Liver (tissue), 3 donors: ENCODE measurements at regions not wholly inside any gene's neighbourhood (a gene's known extent, or its start where the extent isn't known, plus 50 kb on each side); places are given as distances from the start of the nearest gene placed in this dataset.

ENCODE experiments used
- JUND ChIP-seq, 2 donors: IDR thresholded peaks; 2 replicates each; pipeline ENCODE4 v1.6.1; 2016; ENCODE audit warnings: antibody characterized with exemption in 2 of 2
- RAD21 ChIP-seq, 2 donors: IDR thresholded peaks; 2 replicates each; pipeline ENCODE4 v1.6.1; 2016; ENCODE audit warnings: antibody characterized with exemption in 2 of 2, mild to moderate bottlenecking in 2 of 2
- YY1 ChIP-seq: IDR thresholded peaks from 2 replicates; pipeline ENCODE4 v1.6.1; 2016; ENCODE audit warnings: antibody characterized with exemption, mild to moderate bottlenecking
- TF ChIP-seq, protein P1 (sequence below): fragments of 150-350 bp; IDR thresholded peaks from 2 replicates; pipeline ENCODE4 v1.5.1; 2017; ENCODE audit warnings: improper control_type of control experiment, low read depth, low read length; ENCODE audit not compliant: missing input control
- TF ChIP-seq, protein P2 (sequence below): IDR thresholded peaks from 2 replicates; pipeline ENCODE4 v1.6.1; 2016; ENCODE audit warnings: antibody characterized with exemption
- TF ChIP-seq, protein P3 (sequence below): IDR thresholded peaks from 2 replicates; pipeline ENCODE4 v1.6.1; 2016; ENCODE audit warnings: antibody characterized with exemption
- TF ChIP-seq, protein P4 (sequence below): IDR thresholded peaks from 2 replicates; pipeline ENCODE4 v1.6.1; 2016; ENCODE audit warnings: antibody characterized with exemption, mild to moderate bottlenecking
- donor health status: healthy.
- donor health status: healthy.

DNA sequence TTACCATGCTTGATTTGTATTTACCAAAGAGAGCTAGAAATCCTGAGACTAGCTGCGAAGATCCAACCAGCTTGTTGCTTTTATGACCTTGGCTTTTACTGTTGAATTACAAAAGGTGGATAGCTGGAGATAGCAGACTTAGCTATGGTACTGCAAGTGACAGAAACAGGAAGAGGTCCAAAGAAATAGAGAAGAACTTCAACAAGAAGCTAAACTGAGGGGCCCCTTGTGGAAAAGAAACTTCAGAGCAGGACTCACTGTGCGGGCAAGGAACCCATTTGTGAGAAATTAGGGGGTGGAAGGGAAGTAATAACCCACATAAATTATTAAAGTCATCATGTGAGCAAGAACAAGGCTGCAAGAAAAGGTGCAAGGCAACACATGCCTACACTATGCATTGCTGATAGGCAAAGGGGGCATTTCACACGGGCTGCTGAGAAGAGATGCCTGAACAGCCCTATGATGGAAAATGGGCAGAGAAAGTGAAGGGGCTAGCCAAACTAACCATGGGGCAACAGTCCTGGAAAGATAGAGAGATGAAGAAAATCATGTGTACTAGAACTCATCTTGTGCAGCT, 116.6 kb upstream of the PRDX6 start:
- TF ChIP-seq, protein P1, sequence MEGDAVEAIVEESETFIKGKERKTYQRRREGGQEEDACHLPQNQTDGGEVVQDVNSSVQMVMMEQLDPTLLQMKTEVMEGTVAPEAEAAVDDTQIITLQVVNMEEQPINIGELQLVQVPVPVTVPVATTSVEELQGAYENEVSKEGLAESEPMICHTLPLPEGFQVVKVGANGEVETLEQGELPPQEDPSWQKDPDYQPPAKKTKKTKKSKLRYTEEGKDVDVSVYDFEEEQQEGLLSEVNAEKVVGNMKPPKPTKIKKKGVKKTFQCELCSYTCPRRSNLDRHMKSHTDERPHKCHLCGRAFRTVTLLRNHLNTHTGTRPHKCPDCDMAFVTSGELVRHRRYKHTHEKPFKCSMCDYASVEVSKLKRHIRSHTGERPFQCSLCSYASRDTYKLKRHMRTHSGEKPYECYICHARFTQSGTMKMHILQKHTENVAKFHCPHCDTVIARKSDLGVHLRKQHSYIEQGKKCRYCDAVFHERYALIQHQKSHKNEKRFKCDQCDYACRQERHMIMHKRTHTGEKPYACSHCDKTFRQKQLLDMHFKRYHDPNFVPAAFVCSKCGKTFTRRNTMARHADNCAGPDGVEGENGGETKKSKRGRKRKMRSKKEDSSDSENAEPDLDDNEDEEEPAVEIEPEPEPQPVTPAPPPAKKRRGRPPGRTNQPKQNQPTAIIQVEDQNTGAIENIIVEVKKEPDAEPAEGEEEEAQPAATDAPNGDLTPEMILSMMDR: no peak
- TF ChIP-seq, protein P2, sequence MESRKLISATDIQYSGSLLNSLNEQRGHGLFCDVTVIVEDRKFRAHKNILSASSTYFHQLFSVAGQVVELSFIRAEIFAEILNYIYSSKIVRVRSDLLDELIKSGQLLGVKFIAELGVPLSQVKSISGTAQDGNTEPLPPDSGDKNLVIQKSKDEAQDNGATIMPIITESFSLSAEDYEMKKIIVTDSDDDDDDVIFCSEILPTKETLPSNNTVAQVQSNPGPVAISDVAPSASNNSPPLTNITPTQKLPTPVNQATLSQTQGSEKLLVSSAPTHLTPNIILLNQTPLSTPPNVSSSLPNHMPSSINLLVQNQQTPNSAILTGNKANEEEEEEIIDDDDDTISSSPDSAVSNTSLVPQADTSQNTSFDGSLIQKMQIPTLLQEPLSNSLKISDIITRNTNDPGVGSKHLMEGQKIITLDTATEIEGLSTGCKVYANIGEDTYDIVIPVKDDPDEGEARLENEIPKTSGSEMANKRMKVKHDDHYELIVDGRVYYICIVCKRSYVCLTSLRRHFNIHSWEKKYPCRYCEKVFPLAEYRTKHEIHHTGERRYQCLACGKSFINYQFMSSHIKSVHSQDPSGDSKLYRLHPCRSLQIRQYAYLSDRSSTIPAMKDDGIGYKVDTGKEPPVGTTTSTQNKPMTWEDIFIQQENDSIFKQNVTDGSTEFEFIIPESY: no peak
- TF ChIP-seq, protein P3, sequence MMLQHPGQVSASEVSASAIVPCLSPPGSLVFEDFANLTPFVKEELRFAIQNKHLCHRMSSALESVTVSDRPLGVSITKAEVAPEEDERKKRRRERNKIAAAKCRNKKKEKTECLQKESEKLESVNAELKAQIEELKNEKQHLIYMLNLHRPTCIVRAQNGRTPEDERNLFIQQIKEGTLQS: no peak
- TF ChIP-seq, protein P4, sequence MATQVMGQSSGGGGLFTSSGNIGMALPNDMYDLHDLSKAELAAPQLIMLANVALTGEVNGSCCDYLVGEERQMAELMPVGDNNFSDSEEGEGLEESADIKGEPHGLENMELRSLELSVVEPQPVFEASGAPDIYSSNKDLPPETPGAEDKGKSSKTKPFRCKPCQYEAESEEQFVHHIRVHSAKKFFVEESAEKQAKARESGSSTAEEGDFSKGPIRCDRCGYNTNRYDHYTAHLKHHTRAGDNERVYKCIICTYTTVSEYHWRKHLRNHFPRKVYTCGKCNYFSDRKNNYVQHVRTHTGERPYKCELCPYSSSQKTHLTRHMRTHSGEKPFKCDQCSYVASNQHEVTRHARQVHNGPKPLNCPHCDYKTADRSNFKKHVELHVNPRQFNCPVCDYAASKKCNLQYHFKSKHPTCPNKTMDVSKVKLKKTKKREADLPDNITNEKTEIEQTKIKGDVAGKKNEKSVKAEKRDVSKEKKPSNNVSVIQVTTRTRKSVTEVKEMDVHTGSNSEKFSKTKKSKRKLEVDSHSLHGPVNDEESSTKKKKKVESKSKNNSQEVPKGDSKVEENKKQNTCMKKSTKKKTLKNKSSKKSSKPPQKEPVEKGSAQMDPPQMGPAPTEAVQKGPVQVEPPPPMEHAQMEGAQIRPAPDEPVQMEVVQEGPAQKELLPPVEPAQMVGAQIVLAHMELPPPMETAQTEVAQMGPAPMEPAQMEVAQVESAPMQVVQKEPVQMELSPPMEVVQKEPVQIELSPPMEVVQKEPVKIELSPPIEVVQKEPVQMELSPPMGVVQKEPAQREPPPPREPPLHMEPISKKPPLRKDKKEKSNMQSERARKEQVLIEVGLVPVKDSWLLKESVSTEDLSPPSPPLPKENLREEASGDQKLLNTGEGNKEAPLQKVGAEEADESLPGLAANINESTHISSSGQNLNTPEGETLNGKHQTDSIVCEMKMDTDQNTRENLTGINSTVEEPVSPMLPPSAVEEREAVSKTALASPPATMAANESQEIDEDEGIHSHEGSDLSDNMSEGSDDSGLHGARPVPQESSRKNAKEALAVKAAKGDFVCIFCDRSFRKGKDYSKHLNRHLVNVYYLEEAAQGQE: no peak
- TF ChIP-seq JUND (IDR thresholded peaks at IDR 0.05): no peak
- no peak for TF ChIP-seq YY1
- TF ChIP-seq RAD21 (IDR thresholded peaks at IDR 0.05): no peak
